ENCODE measurements at regions not wholly inside any gene's neighbourhood (a gene's known extent, or its start where the extent isn't known, plus 50 kb on each side); places are given as distances from the start of the nearest gene placed in this dataset.
"Not testable (repeated sequence)": the region's sequence is repeated elsewhere in the genome, so short reads cannot be mapped to it uniquely, and the experiment has no call there.

- Histone ChIP-seq H3K27me3 (no peaks in the 10 kb centered on the region), H3K4me3 (no peak overlapping the region), H3K9me3 (peaks cover 0 to 8% of the 10 kb centered on the region in 2 donors), H3K4me1 (no peaks in the 10 kb centered on the region), H3K27ac (no peak overlapping the region), H3K36me3 (no peaks in the 10 kb centered on the region)
- TF ChIP-seq, protein P1, sequence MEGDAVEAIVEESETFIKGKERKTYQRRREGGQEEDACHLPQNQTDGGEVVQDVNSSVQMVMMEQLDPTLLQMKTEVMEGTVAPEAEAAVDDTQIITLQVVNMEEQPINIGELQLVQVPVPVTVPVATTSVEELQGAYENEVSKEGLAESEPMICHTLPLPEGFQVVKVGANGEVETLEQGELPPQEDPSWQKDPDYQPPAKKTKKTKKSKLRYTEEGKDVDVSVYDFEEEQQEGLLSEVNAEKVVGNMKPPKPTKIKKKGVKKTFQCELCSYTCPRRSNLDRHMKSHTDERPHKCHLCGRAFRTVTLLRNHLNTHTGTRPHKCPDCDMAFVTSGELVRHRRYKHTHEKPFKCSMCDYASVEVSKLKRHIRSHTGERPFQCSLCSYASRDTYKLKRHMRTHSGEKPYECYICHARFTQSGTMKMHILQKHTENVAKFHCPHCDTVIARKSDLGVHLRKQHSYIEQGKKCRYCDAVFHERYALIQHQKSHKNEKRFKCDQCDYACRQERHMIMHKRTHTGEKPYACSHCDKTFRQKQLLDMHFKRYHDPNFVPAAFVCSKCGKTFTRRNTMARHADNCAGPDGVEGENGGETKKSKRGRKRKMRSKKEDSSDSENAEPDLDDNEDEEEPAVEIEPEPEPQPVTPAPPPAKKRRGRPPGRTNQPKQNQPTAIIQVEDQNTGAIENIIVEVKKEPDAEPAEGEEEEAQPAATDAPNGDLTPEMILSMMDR (IDR thresholded peaks at IDR 0.05): no peak
- no peak for DNase-seq (ENCODE audit: low spot score)
Observed at GRCh38 chr5:53291528-53291927, 182.0 kb upstream of the MOCS2 start.

DNA sequence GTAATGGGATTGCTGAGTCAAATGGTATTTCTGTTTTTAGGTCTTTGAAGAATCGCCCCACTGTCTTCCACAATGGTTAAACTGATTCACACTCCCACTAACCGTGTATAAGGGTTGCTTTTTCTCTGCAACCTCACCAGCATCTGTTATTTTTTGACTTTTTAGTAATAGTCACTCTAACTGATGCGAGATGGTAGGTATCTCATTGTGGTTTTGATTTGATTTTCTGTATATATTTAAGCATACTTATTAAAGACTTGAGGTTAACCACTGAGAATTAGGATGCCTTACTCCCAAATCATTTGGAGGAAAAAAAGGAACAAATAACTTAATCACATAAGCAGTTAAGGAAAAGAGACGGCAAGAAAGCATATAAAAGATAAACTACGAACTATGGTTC, 181.6 kb upstream of the FST start:
- Histone ChIP-seq H3K9me3 (no peaks in the 10 kb centered on the region), H3K36me3 (no peaks in the 10 kb centered on the region), H3K27me3 (no peaks in the 10 kb centered on the region), H3K27ac (no peak overlapping the region), H3K4me3 (no peak overlapping the region), H3K4me1 (no peaks in the 10 kb centered on the region)
- TF ChIP-seq, protein P1 (IDR thresholded peaks at IDR 0.05): no peak
- DNase-seq (ENCODE audit: low spot score): no peak

DNA sequence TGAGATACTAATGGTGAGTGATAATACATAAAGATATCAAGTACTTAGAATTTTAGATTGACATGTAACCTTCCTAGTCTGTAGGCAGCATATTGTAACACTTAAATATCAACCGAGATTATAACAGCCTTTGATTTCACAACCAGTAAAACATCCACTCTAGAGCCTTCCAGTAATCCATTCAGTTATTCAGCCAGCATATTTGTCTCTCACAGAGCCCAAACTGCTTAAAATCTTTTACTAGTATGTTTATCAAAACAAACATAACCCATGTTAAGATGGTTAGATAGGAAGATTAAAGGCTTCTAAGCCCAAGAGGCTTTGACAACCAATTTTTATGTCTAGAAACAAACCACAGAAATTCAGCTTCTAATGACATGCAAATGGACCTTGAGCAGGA, 177.9 kb upstream of the FST start:
- no peaks in the 10 kb centered on the region for H3K4me1 ChIP-seq
- H3K27me3 ChIP-seq: no peaks in the 10 kb centered on the region
- H3K27ac ChIP-seq: no peak overlapping the region
- no peak overlapping the region for H3K4me3 ChIP-seq
- no peaks in the 10 kb centered on the region for H3K36me3 ChIP-seq
- TF ChIP-seq, protein P1 (IDR thresholded peaks at IDR 0.05): no peak
- DNase-seq (ENCODE audit: low spot score): no peak
- H3K9me3 ChIP-seq: no peaks in the 10 kb centered on the region

DNA sequence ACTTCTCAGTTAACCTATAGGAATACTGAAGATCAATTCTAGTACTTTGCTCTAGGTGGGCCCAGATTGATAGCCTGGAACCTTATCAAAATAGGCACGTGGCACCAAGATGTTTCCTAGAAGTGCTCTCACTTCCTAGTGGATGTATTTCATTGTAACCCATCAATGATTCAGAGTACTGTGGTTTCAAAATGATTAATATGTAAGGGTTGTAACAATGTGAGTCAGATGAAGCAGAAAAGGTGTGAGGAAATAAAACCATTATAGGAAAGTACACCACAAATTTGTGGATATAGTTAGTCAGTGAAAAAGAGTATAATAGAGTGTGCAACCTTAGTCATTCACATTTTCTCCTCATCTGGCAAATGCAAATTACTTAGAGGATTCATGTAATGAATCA, 177.3 kb upstream of the FST start:
- no peaks in the 10 kb centered on the region for H3K9me3 ChIP-seq
- no peaks in the 10 kb centered on the region for H3K36me3 ChIP-seq
- TF ChIP-seq, protein P1 (IDR thresholded peaks at IDR 0.05): no peak
- no peaks in the 10 kb centered on the region for H3K4me1 ChIP-seq
- H3K4me3 ChIP-seq: no peak overlapping the region
- DNase-seq (ENCODE audit: low spot score): no peak
- no peak overlapping the region for H3K27ac ChIP-seq
- H3K27me3 ChIP-seq: no peaks in the 10 kb centered on the region

DNA sequence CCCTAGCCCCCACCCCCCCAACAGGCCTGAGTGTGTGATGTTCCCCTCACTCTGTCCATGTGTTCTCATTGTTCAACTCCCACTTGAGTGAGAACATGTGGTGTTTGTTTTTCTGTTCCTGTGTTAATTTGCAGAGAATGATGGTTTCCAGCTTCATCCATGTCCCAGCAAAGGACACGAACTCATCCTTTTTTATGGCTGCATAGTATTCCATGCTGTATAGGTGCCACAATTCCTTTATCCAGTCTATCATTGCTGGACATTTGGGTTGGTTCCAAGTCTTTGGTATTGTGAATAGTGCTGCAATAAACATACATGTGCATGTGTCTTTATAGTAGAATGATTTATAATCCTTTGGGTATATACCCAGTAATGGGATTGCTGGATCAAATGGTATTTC, 175.1 kb upstream of the FST start:
- not testable (repeated sequence) for H3K4me1 ChIP-seq; H3K27me3 ChIP-seq; H3K36me3 ChIP-seq; H3K4me3 ChIP-seq; H3K9me3 ChIP-seq; H3K27ac ChIP-seq; DNase-seq (ENCODE audit: low spot score)

GRCh38 chr5:53309653-53310052, 170.8 kb upstream of the FST start:
- Histone ChIP-seq H3K4me3 (no peak overlapping the region), H3K4me1 (no peaks in the 10 kb centered on the region), H3K27ac (no peak overlapping the region), H3K27me3 (no peaks in the 10 kb centered on the region), H3K36me3 (no peaks in the 10 kb centered on the region), H3K9me3 (no peaks in the 10 kb centered on the region)
- TF ChIP-seq, protein P1 (IDR thresholded peaks at IDR 0.05): no peak
- no peak for DNase-seq (ENCODE audit: low spot score)

Data from right atrium auricular region (tissue), 2 donors.